Peyer's patch (tissue), 4 donors: ENCODE measurements at regions not wholly inside any gene's neighbourhood (a gene's known extent, or its start where the extent isn't known, plus 50 kb on each side); places are given as distances from the start of the nearest gene placed in this dataset.

Experiments used
- CTCF ChIP-seq, 6 experiments: fragments of 450-650 bp in 4 of 6; fragments of 200-600 bp in 2 of 6; sonication (generic) in 1 of 6; IDR thresholded peaks; one replicate each; pipeline ENCODE4 v1.5.1; 2017 to 2019; ENCODE audit warnings: antibody characterized with exemption in 6 of 6, mild to moderate bottlenecking in 3 of 6, moderate library complexity in 1 of 6
- POLR2A ChIP-seq, 2 donors: fragments of 450-650 bp; IDR thresholded peaks; one replicate each; pipeline ENCODE4 v1.5.1; 2017; ENCODE audit warnings: antibody characterized with exemption in 2 of 2, mild to moderate bottlenecking in 2 of 2, moderate library complexity in 2 of 2

- no peak for TF ChIP-seq CTCF (IDR thresholded peaks at IDR 0.05)
- no peak for TF ChIP-seq POLR2A (IDR thresholded peaks at IDR 0.05)
Observed at GRCh38 chr11:13880634-13881033, 81.9 kb upstream of the SPON1 start.
